ENCODE measurements at regions not wholly inside any gene's neighbourhood (a gene's known extent, or its start where the extent isn't known, plus 50 kb on each side); places are given as distances from the start of the nearest gene placed in this dataset.

GRCh38 chr7:10210000-10210399 lies 763.7 kb upstream of the PHF14 start:
- no peak for DNase-seq

GRCh38 chr7:10211016-10211415 lies 762.7 kb upstream of the PHF14 start:
- no peak for DNase-seq

GRCh38 chr7:10211861-10212260 lies 761.8 kb upstream of the PHF14 start:
- DNase-seq, result no peak

- DNase-seq, result no peak
These were observed 761.0 kb upstream of the PHF14 start for GRCh38 chr7:10212649-10213048.

- no peak for DNase-seq
These were observed 757.2 kb upstream of the PHF14 start for GRCh38 chr7:10216462-10216861.

- no peak for DNase-seq
These were observed 752.6 kb upstream of the PHF14 start for GRCh38 chr7:10221084-10221483.

- no peak for DNase-seq
These were observed 750.7 kb upstream of the PHF14 start for GRCh38 chr7:10222976-10223375.

GRCh38 chr7:10225275-10225674 lies 748.4 kb upstream of the PHF14 start:
- DNase-seq, result no peak

GRCh38 chr7:10237306-10237705 lies 736.4 kb upstream of the PHF14 start:
- no peak for DNase-seq

GRCh38 chr7:10238641-10239040 lies 735.0 kb upstream of the PHF14 start:
- no peak for DNase-seq

GRCh38 chr7:10239695-10240345 lies 733.9 kb upstream of the PHF14 start:
- no peak for DNase-seq

GRCh38 chr7:10245406-10245805 lies 728.3 kb upstream of the PHF14 start:
- DNase-seq, result no peak

- DNase-seq, result no peak
These were observed 716.2 kb upstream of the PHF14 start for GRCh38 chr7:10257438-10257837.

- DNase-seq, result no peak
These were observed 706.7 kb upstream of the PHF14 start for GRCh38 chr7:10266976-10267375.

GRCh38 chr7:10268034-10268433 lies 705.6 kb upstream of the PHF14 start:
- no peak for DNase-seq

GRCh38 chr7:10282909-10283308 lies 690.8 kb upstream of the PHF14 start:
- DNase-seq, result no peak

- no peak for DNase-seq
These were observed 689.7 kb upstream of the PHF14 start for GRCh38 chr7:10284001-10284400.

GRCh38 chr7:10299384-10299783 lies 674.3 kb upstream of the PHF14 start:
- DNase-seq, result no peak

- no peak for DNase-seq
These were observed 673.1 kb upstream of the PHF14 start for GRCh38 chr7:10300577-10300976.

- no peak for DNase-seq
These were observed 665.4 kb upstream of the PHF14 start for GRCh38 chr7:10308276-10308675.

GRCh38 chr7:10312942-10313341 lies 660.7 kb upstream of the PHF14 start:
- DNase-seq, result no peak

- no peak for DNase-seq
These were observed 657.8 kb upstream of the PHF14 start for GRCh38 chr7:10315881-10316280.

GRCh38 chr7:10316488-10316887 lies 657.2 kb upstream of the PHF14 start:
- DNase-seq, result no peak

GRCh38 chr7:10325395-10325794 lies 648.3 kb upstream of the PHF14 start:
- no peak for DNase-seq

GRCh38 chr7:10343108-10343507 lies 630.6 kb upstream of the PHF14 start:
- no peak for DNase-seq

GRCh38 chr7:10346032-10346431 lies 627.6 kb upstream of the PHF14 start:
- DNase-seq, result no peak
